22Rv1 (cell line): ENCODE measurements at regions not wholly inside any gene's neighbourhood (a gene's known extent, or its start where the extent isn't known, plus 50 kb on each side); places are given as distances from the start of the nearest gene placed in this dataset.

ENCODE experiments used
- H3K27ac ChIP-seq: fragments of 450-650 bp; 2 replicates; pipeline ENCODE4 v1.5.1; 2017
- CTCF ChIP-seq: fragments of 450-650 bp; IDR thresholded peaks from 2 replicates; pipeline ENCODE4 v1.5.1; 2017; ENCODE audit warnings: mild to moderate bottlenecking
- ZFX ChIP-seq: fragments of 450-650 bp; IDR thresholded peaks from 2 replicates; pipeline ENCODE4 v1.6.1; 2017; ENCODE audit warnings: antibody characterized with exemption, borderline replicate concordance

GRCh38 chr3:34856081-34856947 lies 783.0 kb upstream of the ARPP21 start:
- TF ChIP-seq ZFX (no peak), CTCF (no peak)
- no peak overlapping the region for H3K27ac ChIP-seq

- H3K27ac ChIP-seq, result no peak overlapping the region
- no peak for TF ChIP-seq ZFX
- no peak for TF ChIP-seq CTCF
Measured at GRCh38 chr3:34858067-34858660, 781.2 kb upstream of the ARPP21 start.

- no peak for TF ChIP-seq CTCF
- TF ChIP-seq ZFX, result no peak
- H3K27ac ChIP-seq, result no peak overlapping the region
Measured at GRCh38 chr3:34859746-34860145, 779.6 kb upstream of the ARPP21 start.

DNA sequence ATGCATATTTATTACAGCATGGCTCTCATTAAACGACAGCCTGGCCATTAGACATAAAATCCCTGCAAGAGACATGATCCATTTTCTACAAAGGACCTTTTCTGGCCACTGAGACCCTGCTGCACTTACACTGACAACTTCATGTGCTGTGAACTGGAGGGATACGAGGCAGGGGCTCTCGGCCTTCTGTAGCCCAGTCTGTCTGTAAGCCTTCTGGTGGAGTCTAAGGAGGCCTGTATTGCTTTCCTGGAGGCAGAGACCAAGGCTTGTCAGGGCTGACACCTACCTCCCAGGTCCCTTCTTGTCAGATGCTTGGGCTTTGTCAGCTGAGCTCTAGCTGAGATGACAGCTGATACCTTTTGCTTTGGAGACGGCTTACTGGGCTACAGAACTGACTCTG lies 776.9 kb upstream of the ARPP21 start:
- H3K27ac ChIP-seq, result no peak overlapping the region
- no peak for TF ChIP-seq CTCF
- TF ChIP-seq ZFX, result no peak

- no peak overlapping the region for H3K27ac ChIP-seq
- TF ChIP-seq CTCF, result no peak
- TF ChIP-seq ZFX, result no peak
Measured at GRCh38 chr3:34863485-34863884, 775.8 kb upstream of the ARPP21 start.

GRCh38 chr3:34864011-34864410 lies 775.3 kb upstream of the ARPP21 start:
- no peak overlapping the region for H3K27ac ChIP-seq

More at GRCh38 chr3:34864011-34864410, 775.3 kb upstream of the ARPP21 start:
- TF ChIP-seq CTCF (no peak), ZFX (no peak)
